Activated T-cell treated with anti-CD3 and anti-CD28 coated beads, Interleukin-2, amount 50 U/mL, for 4 hours (primary cell): ENCODE measurements at regions not wholly inside any gene's neighbourhood (a gene's known extent, or its start where the extent isn't known, plus 50 kb on each side); places are given as distances from the start of the nearest gene placed in this dataset.

ENCODE experiments used
- ATAC-seq, 2 donors: fragments of 200-7000 bp; cut with Tn5 transposase; one replicate each; pipeline ENCODE4 v1.10.0; 2021
- DNase-seq: peaks from one replicate; pipeline ENCODE4 v3.0.0-alpha.2; 2020
- H3K27me3 Mint-ChIP-seq: one replicate; pipeline ENCODE4 v1.8.0; 2021; ENCODE audit warnings: low read depth, mixed read lengths
- H3K36me3 Mint-ChIP-seq: one replicate; pipeline ENCODE4 v1.8.0; 2022; ENCODE audit warnings: mixed read lengths; ENCODE audit not compliant: insufficient read depth
- H3K4me1 Mint-ChIP-seq: one replicate; pipeline ENCODE4 v1.8.0; 2021; ENCODE audit warnings: low read depth, mixed read lengths
- H3K4me3 Mint-ChIP-seq: one replicate; pipeline ENCODE4 v1.8.0; 2021; ENCODE audit warnings: mild to moderate bottlenecking, moderate library complexity, mixed read lengths
- H3K9me3 Mint-ChIP-seq: one replicate; pipeline ENCODE4 v1.8.0; 2021; ENCODE audit warnings: mixed read lengths

- DNase-seq (no peak), ATAC-seq (no peak)
- no peaks in the 10 kb centered on the region for H3K27me3 Mint-ChIP-seq
- H3K36me3 Mint-ChIP-seq: no peaks in the 10 kb centered on the region
- no peaks in the 10 kb centered on the region for H3K4me1 Mint-ChIP-seq
- H3K9me3 Mint-ChIP-seq: peaks cover 11% of the 10 kb centered on the region
- H3K4me3 Mint-ChIP-seq: no peak overlapping the region
These were observed 570.7 kb downstream of the ELAVL2 start for GRCh38 chr9:23255346-23255745.

DNA sequence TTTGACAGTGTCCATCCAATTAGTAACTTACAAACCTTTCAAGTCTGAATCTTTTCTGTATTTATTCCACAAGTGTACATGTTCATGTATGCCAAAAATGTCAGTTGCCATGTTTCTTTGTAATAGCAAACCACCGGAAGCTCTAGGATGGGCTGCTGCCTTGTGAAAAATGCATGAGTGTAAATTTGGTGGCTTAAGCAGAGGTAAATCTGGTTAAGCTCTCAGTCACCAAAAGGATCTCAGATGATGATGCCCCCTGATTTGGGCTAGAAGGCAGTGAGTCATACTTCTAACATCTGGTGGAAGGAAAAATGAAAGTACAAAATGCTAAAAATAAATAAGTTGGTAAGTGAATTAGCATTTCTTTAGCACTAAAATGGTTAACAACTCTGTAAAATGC, 567.5 kb downstream of the ELAVL2 start:
- no peak overlapping the region for H3K4me3 Mint-ChIP-seq
- H3K27me3 Mint-ChIP-seq: no peaks in the 10 kb centered on the region
- H3K36me3 Mint-ChIP-seq: no peaks in the 10 kb centered on the region
- no peaks in the 10 kb centered on the region for H3K4me1 Mint-ChIP-seq
- ATAC-seq (no peak), DNase-seq (no peak)
- H3K9me3 Mint-ChIP-seq: peaks cover 7% of the 10 kb centered on the region

- no peaks in the 10 kb centered on the region for H3K4me1 Mint-ChIP-seq
- H3K9me3 Mint-ChIP-seq: peaks cover 7% of the 10 kb centered on the region
- ATAC-seq (no peak), DNase-seq (no peak)
- H3K36me3 Mint-ChIP-seq: no peaks in the 10 kb centered on the region
- H3K27me3 Mint-ChIP-seq: no peaks in the 10 kb centered on the region
- no peak overlapping the region for H3K4me3 Mint-ChIP-seq
These were observed 547.5 kb downstream of the ELAVL2 start for GRCh38 chr9:23278561-23278960.

- DNase-seq (no peak), ATAC-seq (no peak)
- Mint-ChIP-seq H3K4me1 (no peaks in the 10 kb centered on the region), H3K9me3 (peaks cover 5% of the 10 kb centered on the region), H3K27me3 (no peaks in the 10 kb centered on the region), H3K4me3 (no peak overlapping the region), H3K36me3 (no peaks in the 10 kb centered on the region)
These were observed 538.6 kb downstream of the ELAVL2 start for GRCh38 chr9:23287390-23287789.

DNA sequence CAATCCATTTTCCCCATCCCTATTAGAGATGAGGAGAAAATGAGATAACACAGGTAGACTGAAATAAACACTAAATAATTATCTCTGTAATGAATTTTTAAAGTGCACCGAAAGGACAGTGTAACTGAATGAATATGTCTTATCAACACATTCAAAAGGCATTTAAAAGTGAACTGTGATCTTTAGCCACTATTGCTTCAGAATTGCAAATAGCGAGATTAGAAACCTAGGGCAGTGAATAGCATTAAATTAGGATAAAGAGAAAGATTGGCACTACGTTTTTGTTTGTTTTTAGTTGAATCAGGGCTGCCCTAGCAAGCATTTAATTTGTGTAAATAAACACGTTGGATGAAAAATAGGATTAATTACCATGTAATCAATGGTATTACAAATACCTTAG, 537.5 kb downstream of the ELAVL2 start:
- Mint-ChIP-seq H3K4me1 (no peaks in the 10 kb centered on the region), H3K27me3 (no peaks in the 10 kb centered on the region), H3K9me3 (peaks cover 5% of the 10 kb centered on the region), H3K4me3 (no peak overlapping the region), H3K36me3 (no peaks in the 10 kb centered on the region)
- DNase-seq: no peak
- no peak for ATAC-seq

DNA sequence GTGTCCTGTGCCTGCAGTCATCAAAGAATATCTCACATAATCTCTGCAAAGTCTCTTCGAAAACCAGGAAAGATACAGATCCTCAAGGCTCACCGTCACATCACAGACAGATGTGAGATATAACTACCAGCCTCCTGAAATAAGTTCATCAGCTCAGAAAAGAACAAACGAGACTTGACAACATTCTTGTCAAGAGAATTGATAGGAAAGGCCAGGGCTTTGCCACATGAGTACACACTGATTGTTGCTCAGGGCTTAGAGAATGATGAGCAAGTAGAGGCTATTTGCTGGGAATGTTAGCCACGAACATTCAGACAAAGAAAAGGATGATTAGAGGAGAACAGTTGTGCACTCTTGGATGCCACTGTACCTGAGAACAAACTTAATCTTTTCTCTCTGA, 535.1 kb downstream of the ELAVL2 start:
- H3K9me3 Mint-ChIP-seq: no peaks in the 10 kb centered on the region
- no peaks in the 10 kb centered on the region for H3K36me3 Mint-ChIP-seq
- no peak overlapping the region for H3K4me3 Mint-ChIP-seq
- DNase-seq (no peak), ATAC-seq (no peak)
- H3K27me3 Mint-ChIP-seq: no peaks in the 10 kb centered on the region
- H3K4me1 Mint-ChIP-seq: no peaks in the 10 kb centered on the region

DNA sequence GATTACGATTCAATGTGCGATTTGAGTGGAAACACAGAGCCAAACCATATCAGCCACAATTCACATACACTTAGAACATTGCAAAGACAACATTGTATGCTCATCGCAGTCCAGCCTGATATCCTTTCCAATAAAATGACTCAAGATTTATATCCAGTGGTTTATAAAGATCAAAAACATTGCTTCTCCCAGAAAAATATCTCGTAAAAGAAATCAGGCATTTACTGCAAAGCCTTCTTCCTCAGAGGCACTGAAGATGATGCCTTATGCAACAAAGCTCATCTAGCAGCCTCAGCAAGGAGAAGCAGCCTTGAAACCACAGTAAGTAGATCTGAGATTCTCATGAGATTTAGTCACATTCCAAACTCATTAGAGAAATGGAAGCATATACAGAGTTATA, 523.8 kb downstream of the ELAVL2 start:
- Mint-ChIP-seq H3K27me3 (no peaks in the 10 kb centered on the region), H3K4me1 (no peaks in the 10 kb centered on the region), H3K36me3 (no peaks in the 10 kb centered on the region), H3K9me3 (peaks cover 21% of the 10 kb centered on the region), H3K4me3 (no peak overlapping the region)
- DNase-seq (no peak), ATAC-seq (no peak)

GRCh38 chr9:23306731-23307130, 519.3 kb downstream of the ELAVL2 start:
- DNase-seq (no peak), ATAC-seq (no peak)
- no peak overlapping the region for H3K4me3 Mint-ChIP-seq
- H3K27me3 Mint-ChIP-seq: no peaks in the 10 kb centered on the region
- no peaks in the 10 kb centered on the region for H3K36me3 Mint-ChIP-seq
- peaks cover 21% of the 10 kb centered on the region for H3K9me3 Mint-ChIP-seq
- no peaks in the 10 kb centered on the region for H3K4me1 Mint-ChIP-seq

GRCh38 chr9:23307731-23308513, 518.1 kb downstream of the ELAVL2 start:
- ATAC-seq: no peak
- no peaks in the 10 kb centered on the region for H3K4me1 Mint-ChIP-seq
- H3K36me3 Mint-ChIP-seq: no peaks in the 10 kb centered on the region
- H3K27me3 Mint-ChIP-seq: no peaks in the 10 kb centered on the region
- no peak overlapping the region for H3K4me3 Mint-ChIP-seq
- peaks cover 23% of the 10 kb centered on the region for H3K9me3 Mint-ChIP-seq
- DNase-seq: no peak

DNA sequence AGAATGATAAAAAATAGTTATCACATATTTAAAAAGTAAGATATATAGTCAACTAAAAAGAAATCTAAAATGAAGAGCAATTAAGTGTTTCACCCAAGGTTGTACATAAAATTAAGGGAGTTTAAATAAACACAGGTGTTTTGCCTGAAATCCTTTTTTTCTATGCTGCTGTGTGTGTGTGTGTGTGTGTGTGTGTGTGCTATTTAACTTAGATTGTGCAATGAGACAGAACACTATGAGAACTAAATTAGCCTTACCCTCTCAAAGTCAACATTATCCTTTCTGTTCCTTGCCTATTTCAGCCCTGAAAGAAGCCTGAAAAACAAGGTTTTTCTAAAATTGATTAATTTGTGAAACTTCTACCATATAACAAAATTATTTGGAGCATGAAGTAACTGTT, 516.2 kb downstream of the ELAVL2 start:
- Mint-ChIP-seq H3K9me3 (peaks cover 19% of the 10 kb centered on the region), H3K27me3 (no peaks in the 10 kb centered on the region), H3K4me1 (no peaks in the 10 kb centered on the region), H3K4me3 (no peak overlapping the region), H3K36me3 (no peaks in the 10 kb centered on the region)
- DNase-seq (no peak), ATAC-seq (no peak)

DNA sequence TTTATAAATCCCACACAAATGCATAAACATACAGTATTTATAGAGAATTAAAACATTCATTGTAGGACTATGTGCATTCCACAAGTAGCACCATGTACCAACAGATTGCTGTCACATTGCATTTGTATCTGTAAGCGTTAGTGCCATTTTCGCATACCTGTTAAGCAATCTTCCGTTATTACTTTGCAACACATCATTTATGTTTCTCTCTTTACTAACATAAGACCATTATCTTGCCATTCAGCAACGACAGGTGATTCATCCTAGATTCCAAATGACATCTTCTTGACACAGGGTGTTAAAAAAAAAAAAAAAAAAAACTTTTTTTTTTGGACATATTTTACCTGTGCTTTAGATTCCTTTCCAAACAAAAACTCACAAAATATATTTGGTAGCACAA, 511.8 kb downstream of the ELAVL2 start:
- peaks cover 11% of the 10 kb centered on the region for H3K9me3 Mint-ChIP-seq
- H3K27me3 Mint-ChIP-seq: no peaks in the 10 kb centered on the region
- H3K36me3 Mint-ChIP-seq: no peaks in the 10 kb centered on the region
- no peak overlapping the region for H3K4me3 Mint-ChIP-seq
- ATAC-seq: no peak
- DNase-seq: no peak
- no peaks in the 10 kb centered on the region for H3K4me1 Mint-ChIP-seq

DNA sequence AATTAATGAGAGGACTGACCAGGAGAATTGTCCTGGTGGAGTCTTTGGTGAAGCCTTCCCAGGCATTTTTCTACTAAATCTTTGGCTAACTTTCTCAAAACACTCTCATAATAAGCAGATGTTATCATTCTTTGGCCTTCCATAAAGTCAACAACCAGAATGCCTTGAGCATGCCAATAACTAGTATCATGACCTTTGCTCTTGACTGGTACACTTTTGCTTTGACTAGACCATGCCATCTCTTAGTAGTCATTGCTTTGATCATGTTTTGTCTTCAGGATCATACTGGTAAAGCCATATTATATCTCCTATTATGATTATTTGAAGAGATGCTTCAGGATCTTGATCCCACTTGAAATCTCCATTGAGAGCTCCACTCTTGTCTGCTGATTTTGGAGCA, 506.9 kb downstream of the ELAVL2 start:
- Mint-ChIP-seq H3K27me3 (no peaks in the 10 kb centered on the region), H3K9me3 (peaks cover 4% of the 10 kb centered on the region), H3K4me3 (no peak overlapping the region), H3K36me3 (no peaks in the 10 kb centered on the region), H3K4me1 (no peaks in the 10 kb centered on the region)
- ATAC-seq (no peak), DNase-seq (no peak)

GRCh38 chr9:23321049-23321448, 505.0 kb downstream of the ELAVL2 start:
- Mint-ChIP-seq H3K27me3 (no peaks in the 10 kb centered on the region), H3K9me3 (peaks cover 8% of the 10 kb centered on the region), H3K4me1 (no peaks in the 10 kb centered on the region), H3K4me3 (no peak overlapping the region), H3K36me3 (no peaks in the 10 kb centered on the region)
- DNase-seq (no peak), ATAC-seq (no peak)

GRCh38 chr9:23322392-23322791, 503.6 kb downstream of the ELAVL2 start:
- H3K4me3 Mint-ChIP-seq: no peak overlapping the region
- ATAC-seq: no peak

DNA sequence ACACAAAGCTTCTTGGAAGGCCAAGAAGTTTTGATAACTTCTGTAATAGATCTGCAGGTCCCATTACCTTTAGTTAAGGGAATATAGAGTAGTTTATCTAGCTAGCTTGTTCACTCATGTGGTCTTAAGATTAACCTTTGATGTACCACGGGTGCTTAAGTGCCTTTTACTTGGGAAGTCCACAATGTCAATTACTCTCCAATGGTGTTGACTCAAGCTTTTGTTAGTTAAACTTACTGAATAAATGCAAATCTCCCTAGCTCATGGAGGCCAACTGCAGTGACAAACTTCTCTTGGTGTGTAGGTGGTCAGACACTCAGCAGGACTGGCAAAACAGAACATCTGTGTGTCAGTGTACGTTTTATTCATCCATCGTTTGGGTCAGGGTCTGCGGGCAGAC, 501.5 kb downstream of the ELAVL2 start:
- no peaks in the 10 kb centered on the region for H3K36me3 Mint-ChIP-seq
- no peak overlapping the region for H3K4me3 Mint-ChIP-seq
- H3K27me3 Mint-ChIP-seq: no peaks in the 10 kb centered on the region
- no peaks in the 10 kb centered on the region for H3K4me1 Mint-ChIP-seq
- DNase-seq: no peak
- ATAC-seq: no peak
- H3K9me3 Mint-ChIP-seq: peaks cover 10% of the 10 kb centered on the region

More at GRCh38 chr9:23322392-23322791, 503.6 kb downstream of the ELAVL2 start:
- Mint-ChIP-seq H3K36me3 (no peaks in the 10 kb centered on the region), H3K9me3 (peaks cover 8% of the 10 kb centered on the region), H3K27me3 (no peaks in the 10 kb centered on the region), H3K4me1 (no peaks in the 10 kb centered on the region)
- DNase-seq: no peak
